DND-41 (cell line): ENCODE measurements at regions not wholly inside any gene's neighbourhood (a gene's known extent, or its start where the extent isn't known, plus 50 kb on each side); places are given as distances from the start of the nearest gene placed in this dataset.

Experiments
- ATAC-seq: fragments of 200-7000 bp; cut with Tn5 transposase; 3 replicates; pipeline ENCODE4 v1.9.1; 2021; ENCODE audit warnings: low read depth; ENCODE audit not compliant: insufficient read depth
- DNase-seq: peaks from one replicate; pipeline ENCODE4 v3.0.0-alpha.2; 2020
- H2AFZ ChIP-seq: 2 replicates; pipeline ENCODE4 v1.6.0; 2012; ENCODE audit warnings: low read depth, low read length
- H3K27ac ChIP-seq: 2 replicates; pipeline ENCODE4 v1.5.1; 2012; ENCODE audit warnings: low read length, inconsistent platforms
- H3K27me3 ChIP-seq: fragments of 200-600 bp; sonication (generic); 2 replicates; pipeline ENCODE4 v1.6.0; 2012; ENCODE audit warnings: low read length, mild to moderate bottlenecking, inconsistent platforms; ENCODE audit not compliant: insufficient read depth, poor library complexity
- H3K36me3 ChIP-seq: 2 replicates; pipeline ENCODE4 v1.5.1; 2012; ENCODE audit warnings: low read length, inconsistent platforms; ENCODE audit not compliant: insufficient read depth
- H3K4me1 ChIP-seq: 2 replicates; pipeline ENCODE4 v1.5.1; 2012; ENCODE audit warnings: mild to moderate bottlenecking, low read length; ENCODE audit not compliant: insufficient read depth
- H3K4me2 ChIP-seq: 2 replicates; pipeline ENCODE4 v1.6.0; 2012; ENCODE audit warnings: mild to moderate bottlenecking, moderate library complexity, low read length, inconsistent platforms; ENCODE audit not compliant: insufficient read depth
- H3K4me3 ChIP-seq, 2 experiments: fragments of 200-600 bp in 1 of 2; shearing (Covaris generic) in 1 of 2; 2 replicates each; pipeline ENCODE4 v1.5.1; 2012 to 2016; ENCODE audit warnings: inconsistent platforms in 2 of 2, low read length in 2 of 2, mild to moderate bottlenecking in 2 of 2, low read depth in 1 of 2, moderate library complexity in 1 of 2
- H3K79me2 ChIP-seq: 2 replicates; pipeline ENCODE4 v1.6.0; 2012; ENCODE audit warnings: low read length, inconsistent platforms; ENCODE audit not compliant: insufficient read depth
- H3K9ac ChIP-seq: 2 replicates; pipeline ENCODE4 v1.6.0; 2012; ENCODE audit warnings: low read depth, mild to moderate bottlenecking, inconsistent platforms, low read length, moderate library complexity
- H3K9me3 ChIP-seq: 2 replicates; pipeline ENCODE4 v1.5.1; 2012; ENCODE audit warnings: low read length, moderate library complexity, mild to moderate bottlenecking, inconsistent platforms; ENCODE audit not compliant: insufficient read depth, severe bottlenecking
- H4K20me1 ChIP-seq: 2 replicates; pipeline ENCODE4 v1.6.0; 2012; ENCODE audit warnings: low read length; ENCODE audit not compliant: insufficient read depth
- CTCF ChIP-seq: IDR thresholded peaks from 2 replicates; pipeline ENCODE4 v1.5.1; 2012; ENCODE audit warnings: borderline replicate concordance, low read length, moderate library complexity, mild to moderate bottlenecking; ENCODE audit not compliant: poor library complexity, severe bottlenecking; ENCODE audit errors: extremely low read depth
- EZH2 ChIP-seq: IDR thresholded peaks from 3 replicates; pipeline ENCODE4 v1.6.1; 2012; ENCODE audit warnings: borderline replicate concordance, low read depth, mild to moderate bottlenecking, moderate library complexity, low read length, inconsistent platforms; ENCODE audit not compliant: severe bottlenecking

- H3K9me3 ChIP-seq, result no peaks in the 10 kb centered on the region
- no peaks in the 10 kb centered on the region for H4K20me1 ChIP-seq
- H3K9ac ChIP-seq, result no peak overlapping the region
- H3K4me3 ChIP-seq, result no peak overlapping the region
- H3K79me2 ChIP-seq, result no peaks in the 10 kb centered on the region
- H3K27me3 ChIP-seq, result no peaks in the 10 kb centered on the region
- no peak for TF ChIP-seq CTCF
- TF ChIP-seq EZH2, result no peak
- no peak overlapping the region for H3K4me2 ChIP-seq
- H3K27ac ChIP-seq, result no peak overlapping the region
- no peaks in the 10 kb centered on the region for H3K4me1 ChIP-seq
- H3K36me3 ChIP-seq, result no peaks in the 10 kb centered on the region
- no peak for DNase-seq
- no peak for ATAC-seq
- H2AFZ ChIP-seq, result no peak overlapping the region
Observed at GRCh38 chr12:86770871-86771270, 514.7 kb upstream of the MGAT4C start.

GRCh38 chr12:86748894-86749293 is 492.7 kb upstream of the MGAT4C start:
- H3K36me3 ChIP-seq, result no peaks in the 10 kb centered on the region
- no peaks in the 10 kb centered on the region for H3K79me2 ChIP-seq
- DNase-seq (no peak), ATAC-seq (no peak)
- TF ChIP-seq CTCF (no peak), EZH2 (no peak)
- H3K27ac ChIP-seq, result no peak overlapping the region
- no peak overlapping the region for H3K4me2 ChIP-seq
- H3K4me1 ChIP-seq, result no peaks in the 10 kb centered on the region
- no peaks in the 10 kb centered on the region for H4K20me1 ChIP-seq
- no peak overlapping the region for H3K9ac ChIP-seq
- no peaks in the 10 kb centered on the region for H3K27me3 ChIP-seq
- no peak overlapping the region for H3K4me3 ChIP-seq
- no peak overlapping the region for H2AFZ ChIP-seq
- H3K9me3 ChIP-seq, result no peaks in the 10 kb centered on the region

- DNase-seq, result no peak
- no peaks in the 10 kb centered on the region for H3K79me2 ChIP-seq
- no peak for ATAC-seq
- H3K4me1 ChIP-seq, result no peaks in the 10 kb centered on the region
- H3K27ac ChIP-seq, result no peak overlapping the region
- H3K27me3 ChIP-seq, result no peaks in the 10 kb centered on the region
- H3K9ac ChIP-seq, result no peak overlapping the region
- no peak overlapping the region for H3K4me3 ChIP-seq
- TF ChIP-seq CTCF (no peak), EZH2 (no peak)
- H3K9me3 ChIP-seq, result no peaks in the 10 kb centered on the region
- H2AFZ ChIP-seq, result no peak overlapping the region
- no peaks in the 10 kb centered on the region for H4K20me1 ChIP-seq
- H3K36me3 ChIP-seq, result no peaks in the 10 kb centered on the region
- no peak overlapping the region for H3K4me2 ChIP-seq
Observed at GRCh38 chr12:86744547-86745212, 488.5 kb upstream of the MGAT4C start.
